Epithelial cell of esophagus (primary cell): ENCODE measurements at regions not wholly inside any gene's neighbourhood (a gene's known extent, or its start where the extent isn't known, plus 50 kb on each side); places are given as distances from the start of the nearest gene placed in this dataset.
A peak's percentile ranks its signal among the peaks of the same experiment; 100 is the strongest.
"Not testable (repeated sequence)": the region's sequence is repeated elsewhere in the genome, so short reads cannot be mapped to it uniquely, and the experiment has no call there.

Experiments
- DNase-seq: peaks from one replicate; pipeline ENCODE4 v3.0.0; 2010; ENCODE audit warnings: low read depth
- H3K4me3 ChIP-seq: 2 replicates; pipeline ENCODE4 v1.5.1; 2011; ENCODE audit warnings: mild to moderate bottlenecking, low read length, control low read depth
- TF ChIP-seq, protein P1 (sequence below): IDR thresholded peaks from 2 replicates; pipeline ENCODE4 v1.5.1; 2011; ENCODE audit warnings: low read depth, mild to moderate bottlenecking, low read length, control low read depth, inconsistent platforms; ENCODE audit not compliant: insufficient read depth; ENCODE audit errors: missing control alignments

DNA sequence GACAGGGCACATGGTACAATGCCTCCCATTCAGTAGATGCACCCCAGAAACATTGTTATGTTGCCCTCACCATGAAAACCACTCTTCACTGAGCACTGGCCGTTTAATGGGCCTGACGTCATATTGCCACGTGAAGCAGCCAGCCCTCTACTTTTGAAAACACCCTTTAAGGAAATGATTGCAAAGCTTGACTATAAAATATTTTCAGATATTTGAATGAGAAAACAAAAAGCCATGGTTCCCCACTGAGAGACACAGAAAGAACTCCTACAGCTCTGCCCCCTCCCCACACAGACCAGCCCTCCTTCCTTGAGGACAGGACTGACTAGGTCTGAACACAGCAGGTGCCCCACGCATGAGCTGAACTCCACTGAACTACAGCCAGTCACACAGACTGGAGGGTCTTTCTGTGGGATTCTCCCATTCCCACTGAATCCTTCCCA is 349.1 kb downstream of the ANAPC1 start:
- H3K4me3 ChIP-seq: no peak overlapping the region
- TF ChIP-seq, protein P1, sequence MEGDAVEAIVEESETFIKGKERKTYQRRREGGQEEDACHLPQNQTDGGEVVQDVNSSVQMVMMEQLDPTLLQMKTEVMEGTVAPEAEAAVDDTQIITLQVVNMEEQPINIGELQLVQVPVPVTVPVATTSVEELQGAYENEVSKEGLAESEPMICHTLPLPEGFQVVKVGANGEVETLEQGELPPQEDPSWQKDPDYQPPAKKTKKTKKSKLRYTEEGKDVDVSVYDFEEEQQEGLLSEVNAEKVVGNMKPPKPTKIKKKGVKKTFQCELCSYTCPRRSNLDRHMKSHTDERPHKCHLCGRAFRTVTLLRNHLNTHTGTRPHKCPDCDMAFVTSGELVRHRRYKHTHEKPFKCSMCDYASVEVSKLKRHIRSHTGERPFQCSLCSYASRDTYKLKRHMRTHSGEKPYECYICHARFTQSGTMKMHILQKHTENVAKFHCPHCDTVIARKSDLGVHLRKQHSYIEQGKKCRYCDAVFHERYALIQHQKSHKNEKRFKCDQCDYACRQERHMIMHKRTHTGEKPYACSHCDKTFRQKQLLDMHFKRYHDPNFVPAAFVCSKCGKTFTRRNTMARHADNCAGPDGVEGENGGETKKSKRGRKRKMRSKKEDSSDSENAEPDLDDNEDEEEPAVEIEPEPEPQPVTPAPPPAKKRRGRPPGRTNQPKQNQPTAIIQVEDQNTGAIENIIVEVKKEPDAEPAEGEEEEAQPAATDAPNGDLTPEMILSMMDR: no peak
- DNase-seq: no peak

DNA sequence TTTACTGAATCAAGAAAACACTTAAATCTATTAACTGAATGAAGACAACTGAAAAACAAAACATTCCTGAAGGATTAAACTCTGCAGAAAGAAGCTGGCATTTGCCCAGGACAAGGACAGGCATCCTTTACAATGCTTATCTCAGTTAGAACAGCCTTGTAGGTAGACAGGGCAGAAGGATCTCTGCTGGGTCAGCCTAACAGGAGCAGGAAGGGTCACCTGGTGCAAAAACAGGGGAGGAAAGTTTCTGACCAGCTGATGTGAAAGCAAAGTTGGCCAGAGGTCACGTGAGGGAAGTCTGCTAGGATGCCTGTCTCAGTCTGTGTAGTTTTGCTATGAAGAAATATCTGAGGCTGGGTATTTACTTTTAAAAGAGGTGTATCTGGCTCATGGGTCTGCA is 348.6 kb downstream of the ANAPC1 start:
- TF ChIP-seq, protein P1: no peak
- no peak overlapping the region for H3K4me3 ChIP-seq
- peak; percentile 16 for DNase-seq

DNA sequence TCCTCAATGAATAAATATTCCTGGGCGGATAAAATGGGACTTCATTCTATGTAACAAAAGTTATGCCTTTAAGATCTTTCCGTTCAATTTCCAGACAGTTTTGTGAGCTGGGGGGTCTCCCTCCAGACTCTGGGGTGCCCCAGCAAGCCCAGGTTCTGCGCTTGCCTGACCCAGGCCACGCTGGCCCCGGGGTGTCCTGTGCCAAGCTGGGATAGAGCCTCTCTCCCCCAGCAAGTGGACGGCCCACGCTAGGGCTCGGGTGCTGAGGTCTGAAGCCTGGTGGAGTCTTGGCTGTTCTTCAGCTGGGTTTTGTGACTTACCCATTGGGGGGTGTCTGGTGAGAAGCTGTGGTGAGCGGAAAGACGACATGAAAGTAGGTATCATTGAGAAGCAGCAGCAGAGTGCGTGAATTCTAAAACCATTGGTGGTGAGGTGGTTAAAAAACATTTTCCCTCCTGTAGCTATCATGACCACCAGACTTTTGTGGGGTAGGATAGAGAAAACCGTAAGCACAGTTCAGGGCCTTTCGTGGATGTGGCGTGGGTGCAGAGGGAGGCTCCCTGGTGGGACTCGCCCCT is 346.8 kb downstream of the ANAPC1 start:
- no peak for DNase-seq
- TF ChIP-seq, protein P1: no peak

DNA sequence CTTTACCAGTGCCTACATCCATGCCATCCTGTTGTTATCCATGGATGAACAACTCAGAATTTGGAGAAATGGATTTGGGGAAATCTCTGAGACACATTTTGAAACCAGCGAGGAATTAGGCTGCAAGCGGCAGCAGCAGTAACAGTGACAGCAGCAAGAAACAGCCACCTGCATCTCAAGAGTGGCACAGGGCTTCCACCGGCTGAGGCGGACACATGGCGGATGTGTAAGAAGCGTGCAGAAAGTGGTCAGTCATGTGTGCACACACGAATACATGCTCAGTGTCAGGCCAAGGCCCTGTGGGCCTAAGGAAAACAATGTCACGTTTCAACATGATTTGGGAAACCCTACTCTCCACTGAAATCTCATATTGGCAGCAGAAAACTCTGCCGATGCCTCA is 344.0 kb downstream of the ANAPC1 start:
- H3K4me3 ChIP-seq, DNase-seq: not testable (repeated sequence)

More for the DNA sequence above, 346.8 kb downstream of the ANAPC1 start:
- no peak overlapping the region for H3K4me3 ChIP-seq

DNA sequence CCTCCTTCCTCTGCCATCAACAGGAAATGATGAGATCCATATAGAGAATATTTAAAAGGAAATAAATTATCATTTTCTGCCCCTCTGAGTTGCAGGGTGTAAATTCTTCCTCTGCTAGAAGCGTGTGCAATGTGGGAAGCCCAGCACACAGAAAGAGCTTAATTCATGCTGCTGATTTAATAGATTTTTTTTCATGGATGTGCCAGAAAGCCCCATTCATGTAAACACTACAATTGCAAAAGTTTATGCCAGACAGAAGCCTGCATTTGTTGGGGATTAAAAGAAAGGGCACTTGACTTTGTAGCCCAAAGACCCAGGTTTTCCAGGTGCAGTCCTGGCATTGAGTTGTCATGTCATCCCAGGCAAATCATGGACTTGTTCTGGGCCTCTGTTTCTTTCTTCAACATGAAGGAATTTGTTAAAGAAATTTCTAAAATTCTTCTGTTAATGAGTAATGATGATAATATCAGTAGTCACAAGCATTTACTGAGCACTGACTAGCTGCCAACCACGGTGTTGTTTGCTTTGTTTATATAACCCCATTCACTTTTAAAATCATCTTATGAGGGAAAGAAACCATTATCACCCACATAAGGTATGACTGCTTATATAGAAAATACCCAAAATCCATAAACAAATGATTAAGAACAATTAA is 341.7 kb downstream of the ANAPC1 start:
- DNase-seq: peak; percentile 57
- not testable (repeated sequence) for H3K4me3 ChIP-seq

DNA sequence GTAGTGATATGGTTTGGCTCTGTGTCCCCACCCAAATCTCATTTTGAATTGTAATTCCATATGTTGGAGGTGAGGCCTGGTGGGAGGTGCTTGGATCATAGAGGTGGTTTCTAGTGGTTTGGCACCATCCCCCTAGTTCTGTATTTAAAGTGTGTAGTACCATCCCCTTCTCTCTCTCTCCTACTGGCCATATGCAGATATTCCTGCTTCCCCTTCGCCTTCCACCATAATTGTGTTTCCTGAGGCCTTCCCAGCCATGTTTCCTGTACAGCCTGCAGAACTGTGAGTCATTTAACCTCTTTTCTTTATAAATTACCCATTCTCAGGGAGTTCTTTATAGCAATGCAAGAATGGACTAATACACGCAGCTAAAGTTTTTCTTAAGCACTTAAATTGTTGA is 340.0 kb downstream of the ANAPC1 start:
- not testable (repeated sequence) for H3K4me3 ChIP-seq, DNase-seq

DNA sequence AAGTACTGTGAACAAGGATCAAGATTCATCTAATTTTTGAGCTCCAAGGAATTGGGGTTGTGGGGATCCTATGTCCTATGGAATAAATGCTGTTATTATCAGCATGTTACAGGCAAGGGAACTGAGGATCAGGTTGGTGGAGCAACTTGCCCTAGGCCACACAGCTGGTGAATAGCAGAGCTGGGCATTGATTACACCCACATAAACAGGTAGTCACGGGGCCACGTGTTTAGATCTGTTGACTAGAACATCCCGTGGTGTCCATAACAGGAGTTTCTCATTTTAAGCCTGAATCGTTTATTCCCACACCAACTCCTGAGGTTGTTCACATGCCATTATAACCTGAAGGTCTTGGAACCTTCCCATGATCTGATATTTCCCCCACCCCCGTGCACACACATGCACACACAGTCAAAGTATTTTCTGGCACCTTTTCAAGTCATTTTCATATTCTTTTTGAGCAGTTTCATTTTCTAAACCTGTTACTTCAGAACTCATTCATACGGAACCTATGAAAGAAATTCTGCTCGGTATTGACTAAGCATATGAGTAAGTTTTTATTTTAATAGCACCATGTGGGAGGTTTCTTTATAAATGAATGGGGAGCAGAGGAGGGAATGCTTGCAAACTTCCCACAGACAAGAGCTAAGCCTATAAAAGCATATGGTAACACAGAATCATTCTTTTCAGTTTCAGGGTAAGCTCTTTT is 338.1 kb downstream of the ANAPC1 start:
- H3K4me3 ChIP-seq: not testable (repeated sequence)
- peak; percentile 68 for DNase-seq

DNA sequence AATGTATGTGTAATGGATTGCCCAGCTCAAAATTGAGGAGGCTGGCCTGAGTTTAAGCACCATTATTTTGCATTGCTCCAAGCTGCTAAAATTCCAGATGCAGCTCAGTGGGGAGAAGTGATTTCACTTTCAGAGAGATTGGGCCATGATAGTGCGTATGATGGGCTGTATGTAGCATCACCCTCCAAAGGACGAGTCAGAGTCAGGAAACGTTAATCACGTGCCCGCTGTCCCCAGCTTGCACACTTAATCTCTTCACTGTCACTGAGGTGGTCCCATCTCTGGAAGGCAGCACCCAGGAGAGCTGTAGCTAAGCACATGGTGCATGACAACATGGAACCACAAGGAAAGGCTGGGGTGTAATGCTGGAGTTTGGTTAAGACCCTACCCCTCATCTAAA is 337.4 kb downstream of the ANAPC1 start:
- not testable (repeated sequence) for DNase-seq, H3K4me3 ChIP-seq

DNA sequence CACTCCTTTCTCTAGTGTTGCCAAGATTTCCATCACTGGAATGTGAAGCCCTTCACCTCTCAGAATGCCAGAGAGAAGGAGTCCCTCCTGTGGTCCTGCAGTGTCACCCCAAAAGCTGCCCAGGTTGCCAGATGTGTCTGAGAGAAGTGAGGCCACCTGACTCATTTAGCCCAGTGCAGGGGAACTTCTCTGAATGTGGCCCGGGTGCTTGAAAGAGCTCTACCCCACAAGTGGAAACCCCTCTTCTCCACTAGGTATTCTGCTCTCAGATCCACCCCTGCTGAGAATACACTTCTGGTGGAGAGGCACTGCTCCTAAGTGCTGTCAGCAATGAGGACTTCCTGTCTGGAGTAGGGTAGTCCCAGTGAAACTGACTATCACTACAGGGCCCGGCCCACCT is 334.8 kb downstream of the ANAPC1 start:
- not testable (repeated sequence) for DNase-seq, H3K4me3 ChIP-seq

DNA sequence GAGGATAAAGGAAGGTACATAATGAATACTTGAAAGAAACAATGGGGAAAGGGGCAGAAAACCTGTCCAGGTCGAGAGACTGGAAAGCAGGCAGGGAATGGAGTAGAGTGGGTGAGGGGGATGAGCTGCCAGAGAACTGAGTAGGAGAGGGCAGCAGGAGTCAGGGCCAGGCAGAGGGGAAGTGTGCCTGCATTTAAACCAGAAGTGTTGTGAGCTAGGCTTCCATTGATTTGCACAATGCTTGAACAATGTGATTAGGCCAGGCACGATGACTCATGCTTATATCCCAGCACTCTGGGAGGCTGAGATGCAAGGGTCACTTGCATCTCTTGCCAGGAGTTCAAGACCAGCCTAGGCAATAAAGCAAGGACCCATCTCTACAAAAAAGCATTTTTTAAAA is 332.6 kb downstream of the ANAPC1 start:
- DNase-seq, H3K4me3 ChIP-seq: not testable (repeated sequence)

DNA sequence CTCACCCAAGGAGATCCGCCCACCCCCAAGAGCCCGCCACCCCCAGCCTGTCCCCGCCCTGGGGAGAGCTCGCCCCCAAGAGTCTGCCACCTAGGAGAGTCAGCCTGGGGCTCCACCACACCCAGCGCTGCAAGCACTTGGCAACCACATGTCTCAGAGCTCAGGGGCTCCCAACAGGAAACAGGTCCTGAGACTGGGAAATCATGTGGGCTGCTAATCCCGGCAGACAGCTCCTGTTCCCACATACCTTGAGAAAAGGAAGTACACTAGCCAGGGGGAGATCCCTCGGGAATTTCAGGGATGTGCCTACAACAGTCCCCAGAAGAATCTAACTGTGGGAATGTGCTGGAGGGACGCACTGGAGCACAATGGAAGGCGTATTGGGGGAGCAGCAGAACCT is 331.4 kb downstream of the ANAPC1 start:
- H3K4me3 ChIP-seq, DNase-seq: not testable (repeated sequence)

DNA sequence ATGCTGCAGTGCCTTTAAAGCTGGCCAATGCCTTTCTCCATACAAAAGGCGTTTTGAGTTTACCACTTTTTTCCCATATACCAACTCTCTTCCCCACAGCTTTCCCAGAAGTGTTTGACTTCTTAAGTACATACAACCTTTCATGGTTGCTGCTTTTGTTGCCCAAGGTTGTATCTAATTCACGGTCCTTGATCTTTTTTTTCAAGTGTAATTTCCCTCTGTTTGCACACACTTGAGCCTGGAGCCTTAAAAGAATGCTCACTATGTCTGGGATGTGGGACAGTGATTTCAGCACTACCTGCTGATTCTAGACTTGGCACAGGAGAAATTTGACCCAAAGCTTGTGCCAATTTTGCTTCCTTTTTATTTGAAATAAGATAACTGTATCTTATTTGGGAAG is 324.7 kb downstream of the ANAPC1 start:
- DNase-seq, H3K4me3 ChIP-seq: not testable (repeated sequence)

DNA sequence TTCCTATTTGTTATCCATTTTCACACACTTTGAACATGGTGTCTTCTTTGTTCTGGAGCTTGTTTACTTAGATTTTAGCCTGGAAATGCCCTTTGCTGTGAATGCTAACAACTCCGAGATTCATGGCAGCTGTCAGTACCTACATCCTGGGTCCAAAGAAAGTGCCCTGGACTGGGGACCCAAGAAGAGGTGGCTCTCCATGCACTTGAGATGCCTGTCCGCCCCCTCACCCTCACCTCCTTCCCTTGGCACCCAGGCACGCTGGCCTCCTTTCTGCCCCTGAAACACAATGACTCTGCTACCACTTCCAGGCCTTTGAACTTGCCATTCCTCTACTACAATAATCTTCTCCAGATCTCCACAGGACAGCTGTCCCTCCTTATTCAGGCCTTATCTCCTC is 324.2 kb downstream of the ANAPC1 start:
- not testable (repeated sequence) for DNase-seq, H3K4me3 ChIP-seq

DNA sequence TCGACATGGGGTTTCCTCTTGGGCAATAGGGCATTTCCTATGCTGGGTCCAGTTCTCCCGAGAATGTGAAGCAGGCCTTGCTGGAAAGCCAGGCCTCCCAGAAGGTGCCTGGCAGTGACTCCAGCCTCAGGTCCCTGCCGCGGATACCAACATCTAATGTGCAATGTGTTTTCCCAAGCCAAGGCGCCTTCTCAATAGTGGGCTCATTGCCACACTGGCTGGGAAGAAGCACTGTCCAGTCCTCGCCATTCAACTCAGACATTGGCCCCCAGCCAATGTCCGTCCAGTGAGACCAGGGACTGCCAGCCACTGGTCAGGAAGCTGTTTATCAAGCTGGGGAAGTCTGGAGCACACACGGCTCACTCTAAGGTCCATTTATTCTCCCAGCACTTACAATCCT is 317.9 kb downstream of the ANAPC1 start:
- not testable (repeated sequence) for DNase-seq, H3K4me3 ChIP-seq

DNA sequence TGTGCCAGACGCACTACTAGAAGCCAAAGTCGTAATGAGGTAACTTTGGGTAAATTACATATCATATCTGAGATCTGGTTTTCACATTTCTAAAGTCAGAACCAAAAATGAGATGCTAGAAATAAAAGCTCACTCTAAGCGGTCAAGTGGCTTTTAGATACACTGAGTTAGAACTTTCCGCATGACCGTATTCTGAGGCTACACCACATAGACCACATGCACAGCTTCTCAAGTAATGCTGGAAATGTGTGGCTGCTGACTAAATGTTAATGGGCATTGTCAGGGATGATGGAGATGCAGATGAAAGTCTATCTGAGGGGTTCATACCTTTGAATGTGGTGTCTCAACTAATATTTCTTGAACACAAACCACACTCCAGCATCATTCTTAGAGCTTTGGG is 316.8 kb downstream of the ANAPC1 start:
- H3K4me3 ChIP-seq, DNase-seq: not testable (repeated sequence)
